Pancreas (tissue), 10 donors: ENCODE measurements at regions not wholly inside any gene's neighbourhood (a gene's known extent, or its start where the extent isn't known, plus 50 kb on each side); places are given as distances from the start of the nearest gene placed in this dataset.
"Not testable (repeated sequence)": the region's sequence is repeated elsewhere in the genome, so short reads cannot be mapped to it uniquely, and the experiment has no call there.

Experiments
- ATAC-seq, 4 donors: fragments of 200-7000 bp; cut with Tn5 transposase; one replicate each; pipeline versions ENCODE4 v1.8.0 to v1.9.1; 2020; ENCODE audit warnings: mild to moderate bottlenecking in 4 of 4, moderate library complexity in 4 of 4
- DNase-seq, 6 donors: peaks; one replicate each; pipeline ENCODE4 v3.0.0-alpha.2; 2020
- FAIRE-seq: peaks from 2 replicates; lab custom pipeline; 2012; peaks lifted over from hg19 to GRCh38; lab: Jason Lieb, UNC
- H3K27ac ChIP-seq, 4 donors: fragments of 200-600 bp; sonication (generic); 1 replicate in 3 of 4; 2 replicates in 1 of 4; pipeline versions ENCODE4 v1.5.0 to v1.8.0; 2020
- H3K27me3 ChIP-seq, 4 donors: fragments of 200-600 bp; one replicate each; pipeline ENCODE4 v1.8.0; 2021
- H3K36me3 ChIP-seq, 3 donors: fragments of 200-600 bp; sonication (generic) in 1 of 3; one replicate each; pipeline versions ENCODE4 v1.5.0 to v1.8.0; 2020 to 2021
- H3K4me1 ChIP-seq, 3 donors: fragments of 200-600 bp; one replicate each; pipeline ENCODE4 v1.8.0; 2021
- H3K4me3 ChIP-seq, 4 donors: fragments of 200-600 bp; sonication (generic) in 2 of 4; one replicate each; pipeline versions ENCODE4 v1.5.0 to v1.8.0; 2020 to 2021
- H3K9me3 ChIP-seq, 4 donors: fragments of 200-600 bp; one replicate each; pipeline ENCODE4 v1.8.0; 2021
- WGBS, 2 donors: extraction: QIAGEN DNeasy Blood & Tissue Kit; methylation state at CpG; one replicate each; pipeline ENCODE4 v1.1.7; 2013; 5-methylcytosine and 5-hydroxymethylcytosine counted together
- intact Hi-C, 3 donors: fragments of 100-400 bp; cut with DNase I; formaldehyde crosslinking; loops; one replicate each; pipeline versions ENCODE4 v1.11.1 to v1.14.2; 2022
- TF ChIP-seq, protein P1 (sequence below), 4 donors: fragments of 200-600 bp; sonication (generic) in 3 of 4; IDR thresholded peaks; one replicate each; pipeline versions ENCODE4 v1.5.0 to v1.8.0; 2021; ENCODE audit warnings: antibody characterized with exemption in 4 of 4
- donor health status: healthy with polysubstance abuse.
- donor health status: DM: no; HTN: no; CAD: no; lungs with moderate emphysema.
- donor health status: DM: no; HTN: no; CAD: no.
- donor health status: control.
- donor health status: control.
- donor health status: Bipolar disorder and iron deficiency.
- donor health status: DM: yes; HTN: yes; CAD: no.
- donor health status: DM: no; HTN: no; CAD: no.
- donor health status: DM: no; HTN: no; CAD: no.
- donor health status: DM: yes; HTN: yes; CAD: no.

- ATAC-seq (peak in 1 of 4 donors; percentile 28), DNase-seq (peak in 1 of 6 donors; percentile 62), FAIRE-seq (no peak)
- no peak overlapping the region for H3K4me3 ChIP-seq
- H3K9me3 ChIP-seq = no peaks in the 10 kb centered on the region
- H3K27ac ChIP-seq = no peak overlapping the region
- H3K27me3 ChIP-seq = no peaks in the 10 kb centered on the region
- 59 to 78% methylated on average over 41 of the region's 41 CpGs for WGBS, 2 donors
- no peaks in the 10 kb centered on the region for H3K4me1 ChIP-seq
- no peaks in the 10 kb centered on the region for H3K36me3 ChIP-seq
- TF ChIP-seq, protein P1, sequence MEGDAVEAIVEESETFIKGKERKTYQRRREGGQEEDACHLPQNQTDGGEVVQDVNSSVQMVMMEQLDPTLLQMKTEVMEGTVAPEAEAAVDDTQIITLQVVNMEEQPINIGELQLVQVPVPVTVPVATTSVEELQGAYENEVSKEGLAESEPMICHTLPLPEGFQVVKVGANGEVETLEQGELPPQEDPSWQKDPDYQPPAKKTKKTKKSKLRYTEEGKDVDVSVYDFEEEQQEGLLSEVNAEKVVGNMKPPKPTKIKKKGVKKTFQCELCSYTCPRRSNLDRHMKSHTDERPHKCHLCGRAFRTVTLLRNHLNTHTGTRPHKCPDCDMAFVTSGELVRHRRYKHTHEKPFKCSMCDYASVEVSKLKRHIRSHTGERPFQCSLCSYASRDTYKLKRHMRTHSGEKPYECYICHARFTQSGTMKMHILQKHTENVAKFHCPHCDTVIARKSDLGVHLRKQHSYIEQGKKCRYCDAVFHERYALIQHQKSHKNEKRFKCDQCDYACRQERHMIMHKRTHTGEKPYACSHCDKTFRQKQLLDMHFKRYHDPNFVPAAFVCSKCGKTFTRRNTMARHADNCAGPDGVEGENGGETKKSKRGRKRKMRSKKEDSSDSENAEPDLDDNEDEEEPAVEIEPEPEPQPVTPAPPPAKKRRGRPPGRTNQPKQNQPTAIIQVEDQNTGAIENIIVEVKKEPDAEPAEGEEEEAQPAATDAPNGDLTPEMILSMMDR (IDR thresholded peaks at IDR 0.05) = no peak
- intact Hi-C loops = no loop called here
Measured at GRCh38 chr20:30281584-30282197, 975.8 kb upstream of the DEFB115 start.

DNA sequence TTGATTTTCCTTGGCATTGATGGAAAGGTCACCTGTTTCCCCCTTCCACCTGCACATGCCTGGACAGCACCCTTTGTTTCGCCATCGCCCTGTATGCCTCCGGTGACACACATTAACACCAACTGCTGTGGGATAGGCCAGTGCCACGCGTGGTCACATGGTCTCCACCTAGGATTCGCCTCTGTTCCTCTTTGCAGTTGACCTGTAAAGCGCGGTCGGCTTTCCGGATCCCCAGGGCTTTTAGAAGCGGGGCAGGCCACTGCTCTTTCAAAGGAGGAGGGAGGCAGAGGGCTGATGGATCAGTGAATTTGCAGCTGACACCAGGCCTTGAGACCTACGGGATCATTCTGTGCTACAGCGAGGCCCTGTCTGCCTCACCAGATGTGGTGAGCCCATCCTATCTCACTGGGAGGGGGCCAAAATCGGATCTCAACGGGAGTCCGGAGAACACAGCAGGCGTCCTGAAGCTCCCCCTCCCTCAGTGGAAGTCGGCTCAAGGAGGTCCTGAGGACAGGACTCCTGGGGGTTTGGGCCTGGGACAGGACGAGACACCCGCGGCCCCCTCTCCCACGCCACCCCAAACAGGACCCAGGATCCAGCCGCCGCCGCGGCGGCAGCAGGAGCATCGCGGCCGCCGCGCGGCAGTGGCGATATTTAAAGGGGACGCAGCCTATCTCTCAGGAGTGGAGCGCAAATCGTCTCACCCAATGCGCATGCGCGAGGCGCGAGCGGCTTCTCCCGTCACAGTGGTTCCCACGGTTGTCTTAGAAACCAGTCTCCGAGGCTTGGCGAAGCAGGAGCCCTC, 973.8 kb upstream of the DEFB115 start:
- peak; percentile 67 to 91 (median 82) for ATAC-seq
- H3K36me3 ChIP-seq, H3K27me3 ChIP-seq, intact Hi-C loops, H3K4me1 ChIP-seq, H3K9me3 ChIP-seq, FAIRE-seq, H3K27ac ChIP-seq: not testable (repeated sequence)
- peak; percentile 54 to 96 (median 78) for DNase-seq
- peak overlapping the region in 3 of 4 donors; percentile 16 to 43 (median 29) for H3K4me3 ChIP-seq
- WGBS, 2 donors = 21 to 40% methylated on average over 47 of the region's 47 CpGs

DNA sequence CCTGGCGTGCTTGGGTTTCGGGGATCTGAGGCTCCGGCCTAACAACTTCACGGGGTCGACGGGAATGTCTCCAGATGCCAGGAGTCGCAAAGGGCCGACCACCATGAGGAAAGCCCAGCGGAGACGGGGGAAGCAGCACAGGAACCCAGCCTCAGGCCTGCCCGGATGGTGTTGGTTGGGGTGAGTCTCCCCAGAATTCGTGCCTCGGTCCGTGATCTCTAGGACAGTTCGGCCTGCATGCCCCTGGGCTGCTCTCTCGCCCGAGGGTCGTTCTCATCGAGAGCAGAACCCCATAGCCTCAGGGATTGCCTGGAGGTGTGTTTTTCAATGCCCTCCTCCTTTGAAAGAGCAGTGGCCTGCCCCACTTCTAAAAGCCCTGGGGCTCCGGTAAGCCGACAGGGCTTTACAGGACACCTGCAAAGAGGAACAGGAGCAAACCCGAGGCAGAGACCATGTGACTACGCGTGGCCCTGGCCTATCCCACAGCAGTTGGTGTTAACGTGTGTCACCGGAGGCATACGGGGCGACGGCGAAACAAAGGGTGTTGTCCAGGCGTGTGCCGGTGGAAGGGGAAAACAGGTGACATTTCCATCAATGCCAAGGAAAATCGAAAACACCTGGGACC, 973.1 kb upstream of the DEFB115 start:
- Histone ChIP-seq H3K36me3 (no peaks in the 10 kb centered on the region), H3K4me1 (no peaks in the 10 kb centered on the region), H3K4me3 (peak overlapping the region in 3 of 4 donors; percentile 16 to 43 (median 29)), H3K27ac (peak overlapping the region in 1 of 4 donors; percentile 22), H3K27me3 (no peaks in the 10 kb centered on the region), H3K9me3 (no peaks in the 10 kb centered on the region)
- TF ChIP-seq, protein P1 (IDR thresholded peaks at IDR 0.05) = no peak
- intact Hi-C loops = no loop called here
- peak in 3 of 4 donors; percentile 54 to 72 (median 63) for ATAC-seq
- WGBS, 2 donors = 40 to 72% methylated on average over 33 of the region's 33 CpGs
- peak in 1 of 6 donors; percentile 55 for DNase-seq
- no peak for FAIRE-seq

DNA sequence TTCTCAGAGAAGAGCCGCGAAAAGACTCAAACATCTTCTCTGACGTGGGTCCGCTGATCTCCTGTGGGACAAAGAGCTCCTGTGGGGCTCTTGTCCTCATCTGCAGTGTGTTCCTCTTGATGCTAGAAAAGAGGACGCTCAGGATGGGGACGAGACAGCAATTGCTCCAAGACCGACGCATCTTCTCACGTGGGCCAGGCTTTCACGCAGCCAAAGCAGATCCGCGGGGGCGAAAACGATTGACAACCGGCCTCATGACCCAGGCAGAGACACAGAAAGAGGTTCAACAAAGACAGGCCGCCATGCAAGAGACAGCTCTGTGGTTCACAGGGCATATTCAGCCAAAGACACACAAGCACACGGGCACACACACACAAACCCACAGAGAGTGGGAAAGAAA, 971.8 kb upstream of the DEFB115 start:
- Histone ChIP-seq H3K36me3 (no peaks in the 10 kb centered on the region), H3K27ac (no peak overlapping the region), H3K4me1 (no peaks in the 10 kb centered on the region), H3K4me3 (no peak overlapping the region), H3K27me3 (no peaks in the 10 kb centered on the region), H3K9me3 (no peaks in the 10 kb centered on the region)
- DNase-seq (no peak), FAIRE-seq (no peak), ATAC-seq (no peak)
- intact Hi-C loops = no loop called here
- TF ChIP-seq, protein P1 (IDR thresholded peaks at IDR 0.05) = no peak
- 85 to 88% methylated on average over 17 of the region's 17 CpGs for WGBS, 2 donors

DNA sequence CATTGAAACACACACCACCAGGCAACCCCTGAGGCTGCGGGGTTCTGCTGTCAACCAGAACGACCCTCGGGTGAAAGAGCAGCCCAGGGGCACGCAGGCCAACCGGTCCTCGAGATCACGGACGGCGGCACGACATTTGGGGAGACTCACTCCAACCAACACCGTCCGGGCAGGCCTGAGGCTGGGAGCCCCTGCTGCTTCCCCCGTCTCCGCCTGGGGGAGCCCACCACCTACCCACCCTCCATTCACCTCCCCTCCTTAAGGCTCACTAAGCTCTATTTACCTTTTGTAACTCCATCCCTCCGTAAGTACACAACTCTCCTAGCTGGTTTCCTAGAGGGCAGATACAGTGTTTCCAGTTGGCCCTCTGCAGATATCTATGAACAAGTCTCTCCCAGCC, 971.3 kb upstream of the DEFB115 start:
- H3K4me1 ChIP-seq = no peaks in the 10 kb centered on the region
- intact Hi-C loops = no loop called here
- no peaks in the 10 kb centered on the region for H3K36me3 ChIP-seq
- TF ChIP-seq, protein P1 (IDR thresholded peaks at IDR 0.05) = peak in 1 of 4 donors; percentile 8
- FAIRE-seq = no peak
- H3K27ac ChIP-seq = no peak overlapping the region
- WGBS, 2 donors = 69 to 79% methylated on average over 15 of the region's 15 CpGs
- H3K9me3 ChIP-seq = no peaks in the 10 kb centered on the region
- no peaks in the 10 kb centered on the region for H3K27me3 ChIP-seq
- ATAC-seq = peak in 2 of 4 donors; percentile 63 to 71
- DNase-seq = peak in 1 of 6 donors; percentile 62
- no peak overlapping the region for H3K4me3 ChIP-seq

GRCh38 chr20:30287459-30287858, 970.0 kb upstream of the DEFB115 start:
- H3K4me1 ChIP-seq, H3K9me3 ChIP-seq, H3K27ac ChIP-seq, intact Hi-C loops, DNase-seq, ATAC-seq, H3K27me3 ChIP-seq, H3K36me3 ChIP-seq, H3K4me3 ChIP-seq, FAIRE-seq: not testable (repeated sequence)
- WGBS, 2 donors = 86 to 90% methylated on average over 22 of the region's 22 CpGs
